ENCODE measurements at regions not wholly inside any gene's neighbourhood (a gene's known extent, or its start where the extent isn't known, plus 50 kb on each side); places are given as distances from the start of the nearest gene placed in this dataset.
"Not testable (repeated sequence)": the region's sequence is repeated elsewhere in the genome, so short reads cannot be mapped to it uniquely, and the experiment has no call there.

DNA sequence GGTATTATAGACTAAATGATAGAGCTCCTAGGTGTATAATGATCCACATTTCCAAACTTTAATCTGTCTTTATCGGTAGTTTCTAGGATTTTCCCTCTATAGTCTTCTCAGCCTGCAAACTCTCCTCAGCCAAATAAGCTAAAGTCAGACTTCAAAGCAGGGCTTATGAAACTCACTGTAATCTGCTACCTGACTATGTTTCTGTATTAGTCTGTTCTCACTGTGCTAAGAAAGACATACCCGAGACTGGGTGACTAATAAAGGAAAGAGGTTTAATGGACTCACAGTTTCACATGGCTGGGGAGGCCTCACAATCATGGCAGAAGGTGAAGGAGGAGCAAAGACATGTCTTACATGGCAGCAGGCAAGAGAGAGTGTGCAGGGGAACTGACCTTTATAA is 928.7 kb upstream of the ADGRB3 start:
- DNase-seq = no peak
- intact Hi-C loops (cut with micrococcal nuclease) = no loop called here
- no peaks in the 10 kb centered on the region for H3K4me1 Mint-ChIP-seq
- H3K4me3 Mint-ChIP-seq = no peak overlapping the region
- POLR2A ChIA-PET (ENCODE audit: partially characterized antibody) = no interaction called here
- CTCF ChIA-PET (ENCODE audit: partially characterized antibody) = no interaction called here
- Histone ChIP-seq H3K27ac (ENCODE audit: low read depth, low read length) (no peak overlapping the region), H3K27me3 (ENCODE audit: insufficient read depth, low read length) (no peaks in the 10 kb centered on the region), H3K4me1 (ENCODE audit: insufficient read depth, low read length) (no peaks in the 10 kb centered on the region), H3K9me3 (ENCODE audit: control insufficient read depth in 1 of 2, low read length in 2 of 2) (no peaks in the 10 kb centered on the region), H3K36me3 (ENCODE audit: insufficient read depth, low read length) (no peaks in the 10 kb centered on the region), H3K4me3 (ENCODE audit: low read length in 2 of 2) (no peak overlapping the region)
- no peak overlapping the region for H3K27ac Mint-ChIP-seq
- H3K9me3 Mint-ChIP-seq = peaks cover 0 to 18% (median 11%) of the 10 kb centered on the region in 8 donors
- H3K36me3 Mint-ChIP-seq = no peaks in the 10 kb centered on the region
- no peaks in the 10 kb centered on the region for H3K27me3 Mint-ChIP-seq

DNA sequence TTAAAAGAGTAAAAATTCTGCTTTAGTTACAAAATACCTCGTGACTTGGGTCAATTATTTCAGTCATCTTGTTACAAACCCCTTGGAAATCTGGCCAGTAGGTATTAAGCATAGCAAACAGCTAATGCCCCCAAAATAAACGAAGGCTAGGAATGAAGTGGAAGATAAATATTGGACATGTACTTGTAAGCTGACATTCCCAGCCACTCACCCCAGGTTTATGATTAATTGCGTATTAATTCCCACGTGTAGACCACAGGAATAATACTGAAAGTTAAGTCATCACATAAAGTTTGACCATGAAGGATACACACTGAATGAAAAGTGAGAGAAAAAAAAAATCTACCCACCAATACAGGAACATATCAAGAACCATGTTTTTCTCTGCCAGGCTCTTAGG is 936.5 kb upstream of the ADGRB3 start:
- no peaks in the 10 kb centered on the region for H3K9me3 ChIP-seq (ENCODE audit: control insufficient read depth in 1 of 2, low read length in 2 of 2)
- Mint-ChIP-seq H3K27ac (no peak overlapping the region), H3K4me3 (no peak overlapping the region), H3K36me3 (no peaks in the 10 kb centered on the region), H3K27me3 (no peaks in the 10 kb centered on the region), H3K9me3 (peaks cover 0 to 6% (median 0%) of the 10 kb centered on the region in 8 donors), H3K4me1 (no peaks in the 10 kb centered on the region)
- POLR2A ChIA-PET (ENCODE audit: partially characterized antibody) = no interaction called here
- CTCF ChIA-PET (ENCODE audit: partially characterized antibody) = no interaction called here
- H3K4me3 ChIP-seq (ENCODE audit: low read length in 2 of 2) = no peak overlapping the region
- H3K27ac ChIP-seq (ENCODE audit: low read depth, low read length) = no peak overlapping the region
- intact Hi-C loops (cut with micrococcal nuclease) = no loop called here
- no peaks in the 10 kb centered on the region for H3K27me3 ChIP-seq (ENCODE audit: insufficient read depth, low read length)
- DNase-seq = no peak
- H3K4me1 ChIP-seq (ENCODE audit: insufficient read depth, low read length) = no peaks in the 10 kb centered on the region
- no peaks in the 10 kb centered on the region for H3K36me3 ChIP-seq (ENCODE audit: insufficient read depth, low read length)

DNA sequence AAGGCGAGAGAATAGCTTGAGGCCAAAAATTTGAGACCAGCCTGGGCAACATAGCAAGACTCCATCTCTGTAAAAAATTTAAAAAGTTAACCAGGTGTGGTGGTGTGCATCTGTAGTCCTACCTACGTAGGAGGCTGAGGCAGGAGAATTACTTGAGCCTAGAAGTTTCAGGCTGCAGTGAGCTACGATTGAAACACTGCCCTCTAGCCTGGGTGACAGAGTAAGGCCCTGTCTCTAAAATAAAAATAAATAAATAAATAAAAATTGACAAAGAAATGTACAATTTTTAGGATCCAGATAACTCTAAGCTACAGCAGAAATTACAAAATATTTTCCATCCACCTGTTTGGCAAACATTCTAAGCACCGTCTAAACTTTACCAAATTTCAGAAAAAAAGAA is 941.0 kb upstream of the ADGRB3 start:
- no peaks in the 10 kb centered on the region for H3K4me1 Mint-ChIP-seq
- Histone ChIP-seq H3K27ac (ENCODE audit: low read depth, low read length) (no peak overlapping the region), H3K4me3 (ENCODE audit: low read length in 2 of 2) (no peak overlapping the region), H3K4me1 (ENCODE audit: insufficient read depth, low read length) (no peaks in the 10 kb centered on the region), H3K9me3 (ENCODE audit: control insufficient read depth in 1 of 2, low read length in 2 of 2) (no peaks in the 10 kb centered on the region), H3K27me3 (ENCODE audit: insufficient read depth, low read length) (no peaks in the 10 kb centered on the region), H3K36me3 (ENCODE audit: insufficient read depth, low read length) (no peaks in the 10 kb centered on the region)
- CTCF ChIA-PET (ENCODE audit: partially characterized antibody) = no interaction called here
- H3K36me3 Mint-ChIP-seq = no peaks in the 10 kb centered on the region
- H3K27me3 Mint-ChIP-seq = no peaks in the 10 kb centered on the region
- no peak overlapping the region for H3K27ac Mint-ChIP-seq
- H3K9me3 Mint-ChIP-seq = peaks cover 0 to 4% (median 0%) of the 10 kb centered on the region in 8 donors
- intact Hi-C loops (cut with micrococcal nuclease) = no loop called here
- no peak for DNase-seq
- POLR2A ChIA-PET (ENCODE audit: partially characterized antibody) = no interaction called here
- H3K4me3 Mint-ChIP-seq = no peak overlapping the region

DNA sequence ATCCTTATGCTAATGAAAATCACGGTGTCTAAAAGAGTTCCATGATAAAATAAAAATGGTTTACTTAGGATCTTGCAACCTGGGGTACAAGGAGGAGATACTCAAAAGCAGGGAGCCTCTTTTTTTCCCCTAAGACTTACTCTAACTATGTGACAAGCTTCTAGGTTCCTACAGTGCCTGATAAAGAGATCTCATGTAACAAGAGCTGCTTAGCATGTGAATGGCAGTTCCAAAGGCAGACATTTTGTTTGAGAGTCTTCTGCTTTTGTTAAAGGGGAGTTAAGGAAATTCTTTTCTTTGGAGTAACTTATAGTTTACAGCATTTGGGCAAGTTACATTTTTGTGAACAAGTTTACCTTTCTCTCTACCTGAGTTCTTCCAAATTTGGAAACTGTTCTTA is 945.8 kb upstream of the ADGRB3 start:
- peaks cover 0 to 4% (median 0%) of the 10 kb centered on the region in 8 donors for H3K9me3 Mint-ChIP-seq
- H3K27ac ChIP-seq (ENCODE audit: low read depth, low read length) = no peak overlapping the region
- no peaks in the 10 kb centered on the region for H3K36me3 Mint-ChIP-seq
- DNase-seq = no peak
- H3K4me1 ChIP-seq (ENCODE audit: insufficient read depth, low read length) = no peaks in the 10 kb centered on the region
- ChIA-PET CTCF (ENCODE audit: partially characterized antibody) (no interaction called here), POLR2A (ENCODE audit: partially characterized antibody) (no interaction called here)
- no peak overlapping the region for H3K27ac Mint-ChIP-seq
- H3K36me3 ChIP-seq (ENCODE audit: insufficient read depth, low read length) = no peaks in the 10 kb centered on the region
- no peaks in the 10 kb centered on the region for H3K9me3 ChIP-seq (ENCODE audit: control insufficient read depth in 1 of 2, low read length in 2 of 2)
- H3K4me1 Mint-ChIP-seq = no peaks in the 10 kb centered on the region
- H3K4me3 Mint-ChIP-seq = no peak overlapping the region
- no peaks in the 10 kb centered on the region for H3K27me3 ChIP-seq (ENCODE audit: insufficient read depth, low read length)
- intact Hi-C loops (cut with micrococcal nuclease) = no loop called here
- H3K4me3 ChIP-seq (ENCODE audit: low read length in 2 of 2) = no peak overlapping the region
- no peaks in the 10 kb centered on the region for H3K27me3 Mint-ChIP-seq

DNA sequence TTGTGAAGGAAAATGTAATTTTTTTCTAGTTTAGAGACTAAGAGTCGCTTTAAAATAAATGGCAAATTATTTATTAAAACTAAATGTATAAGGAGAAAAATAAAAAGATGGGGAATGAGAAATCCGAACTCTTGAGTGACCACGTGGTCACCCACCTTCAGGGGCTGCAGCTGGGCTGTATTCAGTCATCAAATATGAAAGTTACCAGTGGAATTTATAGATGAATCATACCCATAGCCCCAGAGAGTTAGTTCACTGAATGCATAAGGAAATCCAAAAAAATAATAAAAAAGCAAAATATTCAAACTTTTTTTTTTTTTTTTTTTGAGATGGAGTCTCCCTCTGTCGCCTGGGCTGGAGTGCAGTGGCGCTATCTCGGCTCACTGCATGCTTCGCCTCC is 947.7 kb upstream of the ADGRB3 start:
- ChIA-PET CTCF (ENCODE audit: partially characterized antibody) (no interaction called here), POLR2A (ENCODE audit: partially characterized antibody) (no interaction called here)
- no peak overlapping the region for H3K4me3 ChIP-seq (ENCODE audit: low read length in 2 of 2)
- Mint-ChIP-seq H3K27me3 (no peaks in the 10 kb centered on the region), H3K36me3 (no peaks in the 10 kb centered on the region), H3K4me3 (no peak overlapping the region), H3K4me1 (no peaks in the 10 kb centered on the region), H3K9me3 (peaks cover 0 to 8% (median under 1%) of the 10 kb centered on the region in 8 donors), H3K27ac (no peak overlapping the region)
- no peaks in the 10 kb centered on the region for H3K27me3 ChIP-seq (ENCODE audit: insufficient read depth, low read length)
- intact Hi-C loops (cut with micrococcal nuclease) = no loop called here
- no peaks in the 10 kb centered on the region for H3K36me3 ChIP-seq (ENCODE audit: insufficient read depth, low read length)
- H3K9me3 ChIP-seq (ENCODE audit: control insufficient read depth in 1 of 2, low read length in 2 of 2) = no peaks in the 10 kb centered on the region
- no peak overlapping the region for H3K27ac ChIP-seq (ENCODE audit: low read depth, low read length)
- DNase-seq = no peak
- H3K4me1 ChIP-seq (ENCODE audit: insufficient read depth, low read length) = no peaks in the 10 kb centered on the region

DNA sequence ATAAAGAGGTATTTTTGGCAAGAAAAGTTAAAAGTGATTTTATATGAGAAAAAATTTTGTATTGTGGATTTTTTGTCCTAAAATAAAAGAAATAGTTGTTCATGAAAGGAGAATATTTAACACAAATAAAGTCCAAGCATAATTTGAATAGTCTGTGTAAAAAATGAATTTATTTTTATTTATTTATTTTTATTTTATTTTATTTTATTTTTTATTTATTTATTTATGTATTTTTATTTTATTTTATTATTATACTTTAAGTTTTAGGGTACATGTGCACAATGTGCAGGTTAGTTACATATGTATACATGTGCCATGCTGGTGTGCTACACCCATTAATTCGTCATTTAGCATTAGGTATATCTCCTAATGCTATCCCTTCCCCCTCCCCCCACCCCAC is 948.9 kb upstream of the ADGRB3 start:
- DNase-seq; H3K4me3 Mint-ChIP-seq; H3K27ac Mint-ChIP-seq; H3K27me3 Mint-ChIP-seq; H3K9me3 Mint-ChIP-seq; H3K27me3 ChIP-seq (ENCODE audit: insufficient read depth, low read length); intact Hi-C loops (cut with micrococcal nuclease); H3K4me3 ChIP-seq (ENCODE audit: low read length in 2 of 2); H3K9me3 ChIP-seq (ENCODE audit: control insufficient read depth in 1 of 2, low read length in 2 of 2); H3K4me1 ChIP-seq (ENCODE audit: insufficient read depth, low read length); H3K4me1 Mint-ChIP-seq; POLR2A ChIA-PET (ENCODE audit: partially characterized antibody); H3K27ac ChIP-seq (ENCODE audit: low read depth, low read length); CTCF ChIA-PET (ENCODE audit: partially characterized antibody); H3K36me3 ChIP-seq (ENCODE audit: insufficient read depth, low read length); H3K36me3 Mint-ChIP-seq: not testable (repeated sequence)

DNA sequence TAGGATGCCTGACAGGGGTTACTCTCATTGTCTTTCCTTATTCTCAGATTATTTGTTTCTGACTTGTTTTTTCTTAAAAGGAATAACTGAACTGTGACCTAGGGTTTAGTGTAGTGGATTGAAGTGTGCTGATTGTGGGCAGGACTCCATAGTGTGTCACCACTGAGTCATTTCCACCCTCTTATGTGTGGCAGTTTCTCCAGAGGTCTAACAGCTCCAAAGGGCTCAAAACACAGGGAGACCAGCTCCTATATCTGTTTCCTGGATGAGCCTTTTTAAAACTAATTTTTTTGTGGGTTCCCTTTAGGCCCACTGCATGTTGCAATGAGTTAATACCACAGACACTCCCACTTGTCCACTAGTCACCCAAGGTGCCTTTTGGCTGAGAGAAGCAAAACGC is 951.1 kb upstream of the ADGRB3 start:
- Histone ChIP-seq H3K4me1 (ENCODE audit: insufficient read depth, low read length) (no peaks in the 10 kb centered on the region), H3K4me3 (ENCODE audit: low read length in 2 of 2) (no peak overlapping the region), H3K27me3 (ENCODE audit: insufficient read depth, low read length) (no peaks in the 10 kb centered on the region), H3K36me3 (ENCODE audit: insufficient read depth, low read length) (no peaks in the 10 kb centered on the region), H3K27ac (ENCODE audit: low read depth, low read length) (no peak overlapping the region), H3K9me3 (ENCODE audit: control insufficient read depth in 1 of 2, low read length in 2 of 2) (no peaks in the 10 kb centered on the region)
- intact Hi-C loops (cut with micrococcal nuclease) = no loop called here
- ChIA-PET CTCF (ENCODE audit: partially characterized antibody) (no interaction called here), POLR2A (ENCODE audit: partially characterized antibody) (no interaction called here)
- H3K9me3 Mint-ChIP-seq = peaks cover 0 to 8% (median 3%) of the 10 kb centered on the region in 8 donors
- no peaks in the 10 kb centered on the region for H3K27me3 Mint-ChIP-seq
- H3K27ac Mint-ChIP-seq = no peak overlapping the region
- no peaks in the 10 kb centered on the region for H3K36me3 Mint-ChIP-seq
- no peak overlapping the region for H3K4me3 Mint-ChIP-seq
- no peaks in the 10 kb centered on the region for H3K4me1 Mint-ChIP-seq
- no peak for DNase-seq

DNA sequence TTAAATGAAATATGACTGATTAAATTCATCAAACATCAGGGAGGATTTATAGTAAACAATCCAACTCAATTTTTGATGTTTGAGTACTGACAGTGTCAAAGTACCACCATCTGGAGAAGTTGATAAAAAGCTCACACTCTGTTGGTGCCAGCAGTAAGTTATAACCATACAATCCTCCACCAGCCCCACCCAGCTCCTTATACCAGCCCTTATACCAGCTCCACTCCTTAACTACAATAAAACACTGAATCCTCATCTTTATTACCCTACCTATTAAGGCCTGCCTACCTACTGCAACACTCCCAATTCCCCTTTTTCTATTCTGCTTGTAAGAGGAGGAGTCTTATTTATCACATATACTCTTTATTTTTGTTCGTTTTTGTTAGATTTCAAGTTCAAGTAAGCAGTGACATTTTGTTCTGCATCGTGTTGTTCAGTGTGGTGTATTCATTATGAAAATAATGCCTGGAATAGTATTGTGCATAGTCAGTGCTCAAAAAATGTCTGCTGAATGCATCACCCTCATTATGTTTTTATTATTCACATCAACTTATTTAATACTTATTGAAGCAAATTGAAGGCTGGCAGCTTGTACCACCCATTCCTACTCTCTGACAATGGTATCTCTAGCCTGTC is 954.7 kb upstream of the ADGRB3 start:
- Histone ChIP-seq H3K9me3 (ENCODE audit: control insufficient read depth in 1 of 2, low read length in 2 of 2) (no peaks in the 10 kb centered on the region), H3K27me3 (ENCODE audit: insufficient read depth, low read length) (no peaks in the 10 kb centered on the region), H3K4me3 (ENCODE audit: low read length in 2 of 2) (no peak overlapping the region), H3K27ac (ENCODE audit: low read depth, low read length) (no peak overlapping the region), H3K4me1 (ENCODE audit: insufficient read depth, low read length) (no peaks in the 10 kb centered on the region), H3K36me3 (ENCODE audit: insufficient read depth, low read length) (no peaks in the 10 kb centered on the region)
- Mint-ChIP-seq H3K27me3 (no peaks in the 10 kb centered on the region), H3K4me3 (no peak overlapping the region), H3K36me3 (no peaks in the 10 kb centered on the region), H3K9me3 (peaks cover 3 to 11% (median 4%) of the 10 kb centered on the region in 8 donors), H3K4me1 (no peaks in the 10 kb centered on the region), H3K27ac (no peak overlapping the region)
- ChIA-PET CTCF (ENCODE audit: partially characterized antibody) (no interaction called here), POLR2A (ENCODE audit: partially characterized antibody) (no interaction called here)
- no peak for DNase-seq
- intact Hi-C loops (cut with micrococcal nuclease) = no loop called here
